ENCODE measurements at regions not wholly inside any gene's neighbourhood (a gene's known extent, or its start where the extent isn't known, plus 50 kb on each side); places are given as distances from the start of the nearest gene placed in this dataset.

- TF ChIP-seq, protein P1, sequence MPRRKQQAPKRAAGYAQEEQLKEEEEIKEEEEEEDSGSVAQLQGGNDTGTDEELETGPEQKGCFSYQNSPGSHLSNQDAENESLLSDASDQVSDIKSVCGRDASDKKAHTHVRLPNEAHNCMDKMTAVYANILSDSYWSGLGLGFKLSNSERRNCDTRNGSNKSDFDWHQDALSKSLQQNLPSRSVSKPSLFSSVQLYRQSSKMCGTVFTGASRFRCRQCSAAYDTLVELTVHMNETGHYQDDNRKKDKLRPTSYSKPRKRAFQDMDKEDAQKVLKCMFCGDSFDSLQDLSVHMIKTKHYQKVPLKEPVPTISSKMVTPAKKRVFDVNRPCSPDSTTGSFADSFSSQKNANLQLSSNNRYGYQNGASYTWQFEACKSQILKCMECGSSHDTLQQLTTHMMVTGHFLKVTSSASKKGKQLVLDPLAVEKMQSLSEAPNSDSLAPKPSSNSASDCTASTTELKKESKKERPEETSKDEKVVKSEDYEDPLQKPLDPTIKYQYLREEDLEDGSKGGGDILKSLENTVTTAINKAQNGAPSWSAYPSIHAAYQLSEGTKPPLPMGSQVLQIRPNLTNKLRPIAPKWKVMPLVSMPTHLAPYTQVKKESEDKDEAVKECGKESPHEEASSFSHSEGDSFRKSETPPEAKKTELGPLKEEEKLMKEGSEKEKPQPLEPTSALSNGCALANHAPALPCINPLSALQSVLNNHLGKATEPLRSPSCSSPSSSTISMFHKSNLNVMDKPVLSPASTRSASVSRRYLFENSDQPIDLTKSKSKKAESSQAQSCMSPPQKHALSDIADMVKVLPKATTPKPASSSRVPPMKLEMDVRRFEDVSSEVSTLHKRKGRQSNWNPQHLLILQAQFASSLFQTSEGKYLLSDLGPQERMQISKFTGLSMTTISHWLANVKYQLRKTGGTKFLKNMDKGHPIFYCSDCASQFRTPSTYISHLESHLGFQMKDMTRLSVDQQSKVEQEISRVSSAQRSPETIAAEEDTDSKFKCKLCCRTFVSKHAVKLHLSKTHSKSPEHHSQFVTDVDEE (CRISPR knock-in tag; IDR thresholded peaks at IDR 0.05) = no peak
- TF ChIP-seq RARB (CRISPR knock-in tag; IDR thresholded peaks at IDR 0.05) = no peak
- TF ChIP-seq GLIS3 (CRISPR knock-in tag; IDR thresholded peaks at IDR 0.05) = no peak
- TF ChIP-seq, protein P2, sequence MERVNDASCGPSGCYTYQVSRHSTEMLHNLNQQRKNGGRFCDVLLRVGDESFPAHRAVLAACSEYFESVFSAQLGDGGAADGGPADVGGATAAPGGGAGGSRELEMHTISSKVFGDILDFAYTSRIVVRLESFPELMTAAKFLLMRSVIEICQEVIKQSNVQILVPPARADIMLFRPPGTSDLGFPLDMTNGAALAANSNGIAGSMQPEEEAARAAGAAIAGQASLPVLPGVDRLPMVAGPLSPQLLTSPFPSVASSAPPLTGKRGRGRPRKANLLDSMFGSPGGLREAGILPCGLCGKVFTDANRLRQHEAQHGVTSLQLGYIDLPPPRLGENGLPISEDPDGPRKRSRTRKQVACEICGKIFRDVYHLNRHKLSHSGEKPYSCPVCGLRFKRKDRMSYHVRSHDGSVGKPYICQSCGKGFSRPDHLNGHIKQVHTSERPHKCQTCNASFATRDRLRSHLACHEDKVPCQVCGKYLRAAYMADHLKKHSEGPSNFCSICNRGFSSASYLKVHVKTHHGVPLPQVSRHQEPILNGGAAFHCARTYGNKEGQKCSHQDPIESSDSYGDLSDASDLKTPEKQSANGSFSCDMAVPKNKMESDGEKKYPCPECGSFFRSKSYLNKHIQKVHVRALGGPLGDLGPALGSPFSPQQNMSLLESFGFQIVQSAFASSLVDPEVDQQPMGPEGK (CRISPR knock-in tag; IDR thresholded peaks at IDR 0.05; ENCODE audit: borderline replicate concordance) = no peak
- TF ChIP-seq, protein P3, sequence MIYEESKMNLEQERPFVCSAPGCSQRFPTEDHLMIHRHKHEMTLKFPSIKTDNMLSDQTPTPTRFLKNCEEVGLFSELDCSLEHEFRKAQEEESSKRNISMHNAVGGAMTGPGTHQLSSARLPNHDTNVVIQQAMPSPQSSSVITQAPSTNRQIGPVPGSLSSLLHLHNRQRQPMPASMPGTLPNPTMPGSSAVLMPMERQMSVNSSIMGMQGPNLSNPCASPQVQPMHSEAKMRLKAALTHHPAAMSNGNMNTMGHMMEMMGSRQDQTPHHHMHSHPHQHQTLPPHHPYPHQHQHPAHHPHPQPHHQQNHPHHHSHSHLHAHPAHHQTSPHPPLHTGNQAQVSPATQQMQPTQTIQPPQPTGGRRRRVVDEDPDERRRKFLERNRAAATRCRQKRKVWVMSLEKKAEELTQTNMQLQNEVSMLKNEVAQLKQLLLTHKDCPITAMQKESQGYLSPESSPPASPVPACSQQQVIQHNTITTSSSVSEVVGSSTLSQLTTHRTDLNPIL (CRISPR knock-in tag; IDR thresholded peaks at IDR 0.05; ENCODE audit: low read depth) = no peak
- no peak for TF ChIP-seq PPARA (CRISPR knock-in tag; IDR thresholded peaks at IDR 0.05; ENCODE audit: borderline replicate concordance)
- no peak for TF ChIP-seq TOX (CRISPR knock-in tag; IDR thresholded peaks at IDR 0.05; ENCODE audit: borderline replicate concordance)
- TF ChIP-seq ZFP3 (CRISPR knock-in tag; IDR thresholded peaks at IDR 0.05) = no peak
- TF ChIP-seq POU6F1 (CRISPR knock-in tag; IDR thresholded peaks at IDR 0.05; ENCODE audit: borderline replicate concordance, low read depth) = no peak
- TF ChIP-seq ISL1 (CRISPR knock-in tag; IDR thresholded peaks at IDR 0.05) = no peak
- TF ChIP-seq ZNF70 (CRISPR knock-in tag; IDR thresholded peaks at IDR 0.05) = no peak
- no peak for TF ChIP-seq ARNTL (CRISPR knock-in tag; IDR thresholded peaks at IDR 0.05; ENCODE audit: borderline replicate concordance, low read depth)
- no peak for TF ChIP-seq SNAI2 (CRISPR knock-in tag; IDR thresholded peaks at IDR 0.05)
- no peak for TF ChIP-seq TCF4 (CRISPR knock-in tag; IDR thresholded peaks at IDR 0.05; ENCODE audit: borderline replicate concordance)
Observed at GRCh38 chr5:99590806-99591205, 662.0 kb upstream of the CHD1 start.

Measured in SK-N-SH treated with all-trans-retinoic acid at 6 μM for 48 hours (cell line).